IPS DF 4.7 (cell line): ENCODE measurements at regions not wholly inside any gene's neighbourhood (a gene's known extent, or its start where the extent isn't known, plus 50 kb on each side); places are given as distances from the start of the nearest gene placed in this dataset.

Experiments used
- DNase-seq: peaks from one replicate; pipeline ENCODE4 v3.0.0-alpha.2; 2013; ENCODE audit warnings: low spot score; ENCODE audit errors: extremely low read depth

GRCh38 chr6:167733740-167734661 lies 92.7 kb upstream of the AFDN start:
- DNase-seq: no peak

GRCh38 chr6:167734662-167735083 lies 92.0 kb upstream of the AFDN start:
- no peak for DNase-seq

- DNase-seq: no peak
Measured at GRCh38 chr6:167735084-167735950, 91.4 kb upstream of the AFDN start.

GRCh38 chr6:167735951-167736288 lies 90.8 kb upstream of the AFDN start:
- DNase-seq: no peak

- DNase-seq: no peak
Measured at GRCh38 chr6:167736486-167737204, 90.1 kb upstream of the AFDN start.

GRCh38 chr6:167737205-167737830 lies 89.4 kb upstream of the AFDN start:
- no peak for DNase-seq

GRCh38 chr6:167738386-167738785 lies 88.3 kb upstream of the AFDN start:
- no peak for DNase-seq

GRCh38 chr6:167739721-167740475 lies 86.8 kb upstream of the AFDN start:
- DNase-seq: no peak

- DNase-seq: peak; percentile 11
Measured at GRCh38 chr6:167742719-167743303, 83.9 kb upstream of the AFDN start.

- DNase-seq: no peak
Measured at GRCh38 chr6:167744681-167745669, 81.7 kb upstream of the AFDN start.

GRCh38 chr6:167745670-167746389 lies 80.9 kb upstream of the AFDN start:
- no peak for DNase-seq

GRCh38 chr6:167746390-167746907 lies 80.3 kb upstream of the AFDN start:
- DNase-seq: no peak

- no peak for DNase-seq
Measured at GRCh38 chr6:167746975-167747374, 79.7 kb upstream of the AFDN start.

GRCh38 chr6:167747645-167748044 lies 79.1 kb upstream of the AFDN start:
- no peak for DNase-seq

GRCh38 chr6:167748046-167748445 lies 78.7 kb upstream of the AFDN start:
- no peak for DNase-seq

- DNase-seq: no peak
Measured at GRCh38 chr6:167748458-167749379, 78.0 kb upstream of the AFDN start.

- DNase-seq: peak; percentile 46
Measured at GRCh38 chr6:167750956-167751358, 75.8 kb upstream of the AFDN start.
